ENCODE measurements at regions not wholly inside any gene's neighbourhood (a gene's known extent, or its start where the extent isn't known, plus 50 kb on each side); places are given as distances from the start of the nearest gene placed in this dataset.
"Not testable (repeated sequence)": the region's sequence is repeated elsewhere in the genome, so short reads cannot be mapped to it uniquely, and the experiment has no call there.

GRCh38 chr7:149564340-149565095 is 66.9 kb upstream of the ZNF746 start:
- no peak for DNase-seq (ENCODE audit: low read depth)

GRCh38 chr7:149562602-149563001 is 65.0 kb upstream of the ZNF746 start:
- peak; percentile 71 for DNase-seq (ENCODE audit: low read depth)

DNA sequence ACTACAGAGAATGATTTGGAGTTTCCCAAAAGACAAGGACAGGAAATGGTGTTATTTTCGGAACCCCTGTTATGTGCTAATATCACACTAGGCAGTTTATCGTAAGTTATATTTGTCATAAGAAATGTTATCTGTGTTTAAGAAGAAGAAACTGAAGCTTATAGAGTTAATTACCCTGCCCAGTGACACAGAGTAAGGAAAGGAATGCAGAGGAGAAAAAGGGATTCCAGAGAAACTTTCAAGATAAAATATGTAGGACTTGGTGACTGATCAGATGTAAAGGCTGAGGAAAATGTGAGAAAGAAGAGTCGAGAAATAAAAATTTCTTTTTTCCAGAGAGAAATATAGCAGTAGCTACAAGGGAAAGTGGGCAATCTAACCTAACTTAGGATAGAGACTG is 63.5 kb upstream of the ZNF746 start:
- DNase-seq (ENCODE audit: low read depth): no peak

GRCh38 chr7:149559711-149560110 is 62.1 kb upstream of the ZNF746 start:
- peak; percentile 28 for DNase-seq (ENCODE audit: low read depth)

DNA sequence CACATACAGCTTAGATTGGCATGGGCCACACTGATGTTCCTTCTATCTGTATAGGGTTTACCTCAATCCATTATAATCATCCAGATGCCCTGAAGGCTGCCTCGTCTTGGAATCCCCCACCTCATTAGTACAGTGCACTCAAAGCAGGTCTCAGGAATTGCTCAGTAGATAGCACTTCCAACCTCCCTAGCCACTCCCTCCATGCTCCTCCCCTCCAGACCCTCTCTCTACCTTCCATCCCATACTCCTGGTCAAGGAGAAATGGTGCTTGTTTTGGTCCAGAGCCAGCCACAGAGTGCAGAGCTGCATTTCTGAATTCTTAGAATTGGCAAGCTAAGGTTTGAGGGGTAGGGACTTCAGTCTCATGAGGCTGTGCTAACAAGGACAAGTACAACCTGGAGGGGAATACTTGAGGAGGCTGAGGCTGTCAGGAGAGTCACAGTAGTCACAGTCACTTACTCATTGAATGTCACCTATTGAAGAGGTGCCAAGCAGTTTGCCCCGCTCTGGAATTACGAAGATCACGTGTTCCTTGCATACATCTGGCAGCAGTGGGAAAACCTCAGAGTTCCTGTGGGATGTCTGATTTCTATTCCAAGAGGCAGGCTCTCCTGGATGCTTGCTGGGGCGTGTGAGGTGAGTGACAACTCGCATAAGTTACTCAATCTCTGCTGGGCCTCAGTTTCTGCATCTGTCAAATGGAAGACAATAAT is 60.7 kb upstream of the ZNF746 start:
- DNase-seq (ENCODE audit: low read depth): peak; percentile 84

- not testable (repeated sequence) for DNase-seq (ENCODE audit: low read depth)
Measured at GRCh38 chr7:149556525-149556924, 58.9 kb upstream of the ZNF746 start.

- not testable (repeated sequence) for DNase-seq (ENCODE audit: low read depth)
Measured at GRCh38 chr7:149554821-149555220, 57.2 kb upstream of the ZNF746 start.

DNA sequence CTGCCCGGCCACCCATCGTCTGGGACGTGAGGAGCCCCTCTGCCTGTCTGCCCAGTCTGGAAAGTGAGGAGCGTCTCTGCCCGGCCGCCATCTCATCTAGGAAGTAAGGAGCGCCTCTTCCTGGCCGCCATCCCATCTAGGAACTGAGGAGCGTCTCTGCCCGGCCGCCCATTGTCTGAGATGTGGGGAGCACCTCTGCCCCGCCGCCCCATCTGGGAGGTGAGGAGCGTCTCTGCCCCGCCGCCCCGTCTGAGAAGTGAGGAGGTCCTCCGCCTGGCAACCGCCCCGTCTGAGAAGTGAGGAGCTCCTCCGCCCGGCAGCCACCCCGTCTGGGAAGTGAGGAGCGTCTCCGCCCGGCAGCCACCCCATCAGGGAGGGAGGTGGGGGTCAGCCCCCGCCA is 56.4 kb upstream of the ZNF746 start:
- DNase-seq (ENCODE audit: low read depth): not testable (repeated sequence)

GRCh38 chr7:149552799-149553198 is 55.2 kb upstream of the ZNF746 start:
- DNase-seq (ENCODE audit: low read depth): no peak
